Cardiac muscle cell (in vitro differentiated cells and primary cell): ENCODE measurements at regions not wholly inside any gene's neighbourhood (a gene's known extent, or its start where the extent isn't known, plus 50 kb on each side); places are given as distances from the start of the nearest gene placed in this dataset.

Experiments used
- DNase-seq, 2 donors: peaks; one replicate each; pipeline versions ENCODE4 v3.0.0 to v3.0.0-alpha.2; 2010 to 2017; ENCODE audit warnings: low read depth in 1 of 2, low spot score in 1 of 2
- H3K27ac ChIP-seq: fragments of 200-600 bp; sonication (generic); 2 replicates; pipeline ENCODE4 v1.5.1; 2016
- H3K27me3 ChIP-seq: fragments of 200-600 bp; sonication (generic); 2 replicates; pipeline ENCODE4 v1.6.0; 2016; ENCODE audit warnings: control low read depth
- H3K36me3 ChIP-seq: fragments of 200-600 bp; sonication (generic); 2 replicates; pipeline ENCODE4 v1.5.1; 2016; ENCODE audit warnings: control low read depth
- H3K4me1 ChIP-seq: fragments of 200-600 bp; sonication (generic); 2 replicates; pipeline ENCODE4 v1.8.1; 2017; ENCODE audit warnings: low read depth, mild to moderate bottlenecking, mixed run types
- H3K4me3 ChIP-seq: fragments of 200-600 bp; sonication (generic); 2 replicates; pipeline ENCODE4 v1.5.1; 2016; ENCODE audit warnings: mild to moderate bottlenecking
- H3K9me3 ChIP-seq: fragments of 200-600 bp; sonication (generic); 2 replicates; pipeline ENCODE4 v1.5.1; 2017; ENCODE audit warnings: low read depth, mild to moderate bottlenecking, control low read depth
- CTCF ChIP-seq: IDR thresholded peaks from 2 replicates; pipeline ENCODE4 v1.5.1; 2012; ENCODE audit warnings: low read depth, mild to moderate bottlenecking, low read length

- no peak for DNase-seq
- Histone ChIP-seq H3K9me3 (no peaks in the 10 kb centered on the region), H3K4me1 (no peaks in the 10 kb centered on the region), H3K27me3 (no peaks in the 10 kb centered on the region), H3K4me3 (no peak overlapping the region), H3K36me3 (no peaks in the 10 kb centered on the region), H3K27ac (no peak overlapping the region)
- no peak for TF ChIP-seq CTCF
Observed at GRCh38 chr12:59388176-59388575, 207.7 kb upstream of the SLC16A7 start.

GRCh38 chr12:59386236-59386635 lies 209.6 kb upstream of the SLC16A7 start:
- no peaks in the 10 kb centered on the region for H3K27me3 ChIP-seq
- H3K4me3 ChIP-seq, result no peak overlapping the region
- TF ChIP-seq CTCF, result no peak
- DNase-seq, result no peak
- no peaks in the 10 kb centered on the region for H3K36me3 ChIP-seq
- no peak overlapping the region for H3K27ac ChIP-seq
- H3K9me3 ChIP-seq, result no peaks in the 10 kb centered on the region
- no peaks in the 10 kb centered on the region for H3K4me1 ChIP-seq

GRCh38 chr12:59383079-59383822 lies 212.6 kb upstream of the SLC16A7 start:
- no peak for TF ChIP-seq CTCF
- H3K27me3 ChIP-seq, result no peaks in the 10 kb centered on the region
- no peaks in the 10 kb centered on the region for H3K4me1 ChIP-seq
- no peaks in the 10 kb centered on the region for H3K36me3 ChIP-seq
- H3K4me3 ChIP-seq, result no peak overlapping the region
- H3K9me3 ChIP-seq, result no peaks in the 10 kb centered on the region
- peak in 1 of 2 donors; percentile 74 for DNase-seq
- no peak overlapping the region for H3K27ac ChIP-seq

GRCh38 chr12:59382282-59383078 lies 213.3 kb upstream of the SLC16A7 start:
- Histone ChIP-seq H3K27ac (no peak overlapping the region), H3K36me3 (no peaks in the 10 kb centered on the region), H3K4me1 (no peaks in the 10 kb centered on the region), H3K27me3 (no peaks in the 10 kb centered on the region), H3K9me3 (no peaks in the 10 kb centered on the region), H3K4me3 (no peak overlapping the region)
- DNase-seq, result no peak
- TF ChIP-seq CTCF, result no peak

GRCh38 chr12:59381106-59381505 lies 214.7 kb upstream of the SLC16A7 start:
- DNase-seq, result no peak
- Histone ChIP-seq H3K27me3 (no peaks in the 10 kb centered on the region), H3K36me3 (no peaks in the 10 kb centered on the region), H3K4me3 (no peak overlapping the region), H3K27ac (no peak overlapping the region), H3K4me1 (no peaks in the 10 kb centered on the region), H3K9me3 (no peaks in the 10 kb centered on the region)
- no peak for TF ChIP-seq CTCF
